ENCODE measurements at regions not wholly inside any gene's neighbourhood (a gene's known extent, or its start where the extent isn't known, plus 50 kb on each side); places are given as distances from the start of the nearest gene placed in this dataset.

GRCh38 chr2:217216316-217216715 lies 356.5 kb upstream of the TNP1 start:
- no peak overlapping the region for H2AFZ ChIP-seq
- H3K27ac ChIP-seq: no peak overlapping the region
- H3K36me3 ChIP-seq (ENCODE audit: control insufficient read depth, insufficient read depth, low read length): no peaks in the 10 kb centered on the region
- no peaks in the 10 kb centered on the region for H3K27me3 ChIP-seq (ENCODE audit: control insufficient read depth, insufficient read depth, low read length)
- no peak overlapping the region for H3K4me2 ChIP-seq (ENCODE audit: low read length)
- no peak overlapping the region for H3K4me3 ChIP-seq (ENCODE audit: low read depth, low read length)
- H3K9ac ChIP-seq: no peak overlapping the region
- no peaks in the 10 kb centered on the region for H3K4me1 ChIP-seq
- no peaks in the 10 kb centered on the region for H3K9me3 ChIP-seq (ENCODE audit: control insufficient read depth, low read length)
- no peaks in the 10 kb centered on the region for H3K79me2 ChIP-seq
- TF ChIP-seq CTCF (IDR thresholded peaks at IDR 0.05): no peak

- Histone ChIP-seq H3K27ac (no peak overlapping the region), H3K9me3 (ENCODE audit: control insufficient read depth, low read length) (no peaks in the 10 kb centered on the region), H3K4me2 (ENCODE audit: low read length) (no peak overlapping the region), H3K36me3 (ENCODE audit: control insufficient read depth, insufficient read depth, low read length) (no peaks in the 10 kb centered on the region), H3K4me1 (no peaks in the 10 kb centered on the region), H3K27me3 (ENCODE audit: control insufficient read depth, insufficient read depth, low read length) (no peaks in the 10 kb centered on the region), H3K79me2 (no peaks in the 10 kb centered on the region), H3K4me3 (ENCODE audit: low read depth, low read length) (no peak overlapping the region), H2AFZ (no peak overlapping the region), H3K9ac (no peak overlapping the region)
- no peak for TF ChIP-seq CTCF (IDR thresholded peaks at IDR 0.05)
These were observed 356.0 kb upstream of the TNP1 start for GRCh38 chr2:217215877-217216276.

GRCh38 chr2:217208867-217209266 lies 349.0 kb upstream of the TNP1 start:
- no peak overlapping the region for H2AFZ ChIP-seq
- H3K4me3 ChIP-seq (ENCODE audit: low read depth, low read length): no peak overlapping the region

GRCh38 chr2:217207699-217208010 lies 347.8 kb upstream of the TNP1 start:
- no peak overlapping the region for H3K4me2 ChIP-seq (ENCODE audit: low read length)
- no peaks in the 10 kb centered on the region for H3K9me3 ChIP-seq (ENCODE audit: control insufficient read depth, low read length)
- peak overlapping the region; percentile 36 for H2AFZ ChIP-seq
- no peaks in the 10 kb centered on the region for H3K4me1 ChIP-seq
- no peaks in the 10 kb centered on the region for H3K79me2 ChIP-seq
- H3K27ac ChIP-seq: no peak overlapping the region
- no peak overlapping the region for H3K4me3 ChIP-seq (ENCODE audit: low read depth, low read length)
- H3K27me3 ChIP-seq (ENCODE audit: control insufficient read depth, insufficient read depth, low read length): peaks cover 2% of the 10 kb centered on the region
- H3K9ac ChIP-seq: no peak overlapping the region
- TF ChIP-seq CTCF (IDR thresholded peaks at IDR 0.05): no peak
- H3K36me3 ChIP-seq (ENCODE audit: control insufficient read depth, insufficient read depth, low read length): no peaks in the 10 kb centered on the region

More at GRCh38 chr2:217208867-217209266, 349.0 kb upstream of the TNP1 start:
- H3K4me2 ChIP-seq (ENCODE audit: low read length): no peak overlapping the region
- TF ChIP-seq CTCF (IDR thresholded peaks at IDR 0.05): no peak
- no peaks in the 10 kb centered on the region for H3K9me3 ChIP-seq (ENCODE audit: control insufficient read depth, low read length)
- no peaks in the 10 kb centered on the region for H3K79me2 ChIP-seq
- H3K4me1 ChIP-seq: no peaks in the 10 kb centered on the region
- H3K9ac ChIP-seq: no peak overlapping the region
- no peaks in the 10 kb centered on the region for H3K36me3 ChIP-seq (ENCODE audit: control insufficient read depth, insufficient read depth, low read length)
- no peak overlapping the region for H3K27ac ChIP-seq
- H3K27me3 ChIP-seq (ENCODE audit: control insufficient read depth, insufficient read depth, low read length): peaks cover 2% of the 10 kb centered on the region

- no peak for TF ChIP-seq CTCF (IDR thresholded peaks at IDR 0.05)
- Histone ChIP-seq H3K36me3 (ENCODE audit: control insufficient read depth, insufficient read depth, low read length) (no peaks in the 10 kb centered on the region), H3K27ac (no peak overlapping the region), H3K4me1 (no peaks in the 10 kb centered on the region), H3K27me3 (ENCODE audit: control insufficient read depth, insufficient read depth, low read length) (peaks cover 2% of the 10 kb centered on the region), H3K9me3 (ENCODE audit: control insufficient read depth, low read length) (no peaks in the 10 kb centered on the region), H2AFZ (peak overlapping the region; percentile 36), H3K79me2 (no peaks in the 10 kb centered on the region), H3K9ac (no peak overlapping the region), H3K4me3 (ENCODE audit: low read depth, low read length) (no peak overlapping the region), H3K4me2 (ENCODE audit: low read length) (no peak overlapping the region)
These were observed 347.2 kb upstream of the TNP1 start for GRCh38 chr2:217206907-217207698.
